ENCODE measurements at regions not wholly inside any gene's neighbourhood (a gene's known extent, or its start where the extent isn't known, plus 50 kb on each side); places are given as distances from the start of the nearest gene placed in this dataset.

- TF ChIP-seq, protein P1, sequence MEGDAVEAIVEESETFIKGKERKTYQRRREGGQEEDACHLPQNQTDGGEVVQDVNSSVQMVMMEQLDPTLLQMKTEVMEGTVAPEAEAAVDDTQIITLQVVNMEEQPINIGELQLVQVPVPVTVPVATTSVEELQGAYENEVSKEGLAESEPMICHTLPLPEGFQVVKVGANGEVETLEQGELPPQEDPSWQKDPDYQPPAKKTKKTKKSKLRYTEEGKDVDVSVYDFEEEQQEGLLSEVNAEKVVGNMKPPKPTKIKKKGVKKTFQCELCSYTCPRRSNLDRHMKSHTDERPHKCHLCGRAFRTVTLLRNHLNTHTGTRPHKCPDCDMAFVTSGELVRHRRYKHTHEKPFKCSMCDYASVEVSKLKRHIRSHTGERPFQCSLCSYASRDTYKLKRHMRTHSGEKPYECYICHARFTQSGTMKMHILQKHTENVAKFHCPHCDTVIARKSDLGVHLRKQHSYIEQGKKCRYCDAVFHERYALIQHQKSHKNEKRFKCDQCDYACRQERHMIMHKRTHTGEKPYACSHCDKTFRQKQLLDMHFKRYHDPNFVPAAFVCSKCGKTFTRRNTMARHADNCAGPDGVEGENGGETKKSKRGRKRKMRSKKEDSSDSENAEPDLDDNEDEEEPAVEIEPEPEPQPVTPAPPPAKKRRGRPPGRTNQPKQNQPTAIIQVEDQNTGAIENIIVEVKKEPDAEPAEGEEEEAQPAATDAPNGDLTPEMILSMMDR (IDR thresholded peaks at IDR 0.05) = no peak
- TF ChIP-seq POLR2A (IDR thresholded peaks at IDR 0.05) = no peak
These were observed 1669.9 kb upstream of the SPRY2 start for GRCh38 chr13:82010780-82011179.
